Activated CD8-positive, alpha-beta memory T cell treated with anti-CD3 and anti-CD28 coated beads, Interleukin-2, amount 10 ng/mL, durations not matched to agents 7 days and 5 days (primary cell): ENCODE measurements at regions not wholly inside any gene's neighbourhood (a gene's known extent, or its start where the extent isn't known, plus 50 kb on each side); places are given as distances from the start of the nearest gene placed in this dataset.
A peak's percentile ranks its signal among the peaks of the same experiment; 100 is the strongest.

Experiments
- ATAC-seq: fragments of 150-1000 bp; cut with Tn5 transposase; one replicate; pipeline ENCODE4 v1.10.0; 2021; ENCODE audit warnings: moderate library complexity
- CTCF ChIA-PET: fragments of 350-600 bp; sonication (Branson Sonifier 250); formaldehyde crosslinking; loops from one replicate; lab custom pipeline; 2021; ENCODE audit warnings: antibody characterized with exemption; lab: Charles Lee
- DNase-seq: peaks from one replicate; pipeline ENCODE4 v3.0.0-alpha.2; 2020
- H3K27ac Mint-ChIP-seq: one replicate; pipeline ENCODE4 v1.8.0; 2021; ENCODE audit warnings: mild to moderate bottlenecking, mixed read lengths
- H3K27me3 Mint-ChIP-seq: one replicate; pipeline ENCODE4 v1.8.0; 2021; ENCODE audit warnings: mixed read lengths
- H3K36me3 Mint-ChIP-seq: one replicate; pipeline ENCODE4 v1.8.0; 2021; ENCODE audit warnings: mild to moderate bottlenecking, mixed read lengths
- H3K4me1 Mint-ChIP-seq: one replicate; pipeline ENCODE4 v1.8.0; 2021; ENCODE audit warnings: mixed read lengths
- H3K4me3 Mint-ChIP-seq: one replicate; pipeline ENCODE4 v1.8.0; 2021; ENCODE audit warnings: mild to moderate bottlenecking, moderate library complexity, mixed read lengths
- H3K9me3 Mint-ChIP-seq: one replicate; pipeline ENCODE4 v1.8.0; 2022; ENCODE audit warnings: low read depth, mixed read lengths

DNA sequence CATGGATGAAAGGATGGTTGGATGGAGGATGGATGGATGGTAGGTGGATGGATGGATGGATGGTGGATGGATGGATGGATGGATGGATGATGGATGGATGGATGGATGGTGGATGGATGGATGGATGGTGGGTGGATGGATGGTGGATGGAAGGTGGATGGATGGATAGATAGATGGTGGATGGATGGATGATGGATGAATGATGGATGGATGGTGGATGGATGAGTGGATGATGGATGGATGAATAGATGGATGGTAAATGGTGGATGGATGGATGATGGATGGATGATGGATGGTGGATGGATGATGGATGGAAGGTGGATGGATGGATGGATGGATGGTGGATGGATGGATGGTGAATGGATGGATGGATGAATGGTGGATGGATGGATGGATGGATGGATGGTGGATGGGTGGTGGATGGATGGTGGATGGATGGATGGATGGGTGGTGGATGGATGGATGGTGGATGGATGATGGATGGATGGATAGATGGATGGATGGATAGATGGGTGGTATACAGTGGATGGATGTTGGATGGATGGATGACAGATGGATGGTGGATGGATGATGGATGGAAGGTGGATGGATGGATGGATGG is 350.8 kb downstream of the BRD1 start:
- ATAC-seq: no peak
- peaks cover 5% of the 10 kb centered on the region for H3K27me3 Mint-ChIP-seq
- no peak for DNase-seq
- no peak overlapping the region for H3K27ac Mint-ChIP-seq
- CTCF ChIA-PET: no interaction called here
- H3K36me3 Mint-ChIP-seq: peaks cover 4% of the 10 kb centered on the region
- H3K4me1 Mint-ChIP-seq: no peaks in the 10 kb centered on the region
- H3K4me3 Mint-ChIP-seq: no peak overlapping the region
- H3K9me3 Mint-ChIP-seq: peaks cover 10% of the 10 kb centered on the region

- H3K4me3 Mint-ChIP-seq: no peak overlapping the region
- no peaks in the 10 kb centered on the region for H3K4me1 Mint-ChIP-seq
- peaks cover 4% of the 10 kb centered on the region for H3K36me3 Mint-ChIP-seq
- ATAC-seq: no peak
- H3K27me3 Mint-ChIP-seq: no peaks in the 10 kb centered on the region
- CTCF ChIA-PET: no interaction called here
- peaks cover 10% of the 10 kb centered on the region for H3K9me3 Mint-ChIP-seq
- DNase-seq: no peak
- H3K27ac Mint-ChIP-seq: no peak overlapping the region
Observed at GRCh38 chr22:49476176-49476575, 351.5 kb downstream of the BRD1 start.

DNA sequence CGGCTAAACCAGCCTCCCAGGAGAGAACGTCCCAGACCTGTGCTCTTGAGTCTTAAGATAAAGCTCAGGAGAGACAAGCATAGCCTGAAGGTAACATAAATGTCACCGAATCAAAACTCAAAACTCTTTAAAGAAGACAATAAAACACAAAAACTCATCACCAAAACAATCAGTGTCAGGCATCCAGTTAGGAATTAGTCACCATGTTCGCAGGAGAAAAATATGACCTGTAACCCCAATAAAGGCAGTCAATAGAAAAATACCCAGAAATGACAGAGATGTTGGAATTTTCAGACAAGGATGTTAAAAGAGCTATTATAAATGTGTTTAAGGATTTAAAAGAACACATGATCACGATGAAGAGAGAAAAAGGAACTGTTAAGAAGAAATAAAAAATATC is 352.4 kb downstream of the BRD1 start:
- Mint-ChIP-seq H3K27me3 (no peaks in the 10 kb centered on the region), H3K4me3 (no peak overlapping the region), H3K9me3 (peaks cover 10% of the 10 kb centered on the region), H3K36me3 (peaks cover 4% of the 10 kb centered on the region), H3K4me1 (no peaks in the 10 kb centered on the region), H3K27ac (no peak overlapping the region)
- ATAC-seq (no peak), DNase-seq (no peak)
- CTCF ChIA-PET: no interaction called here

- no peak overlapping the region for H3K4me3 Mint-ChIP-seq
- H3K9me3 Mint-ChIP-seq: peaks cover 10% of the 10 kb centered on the region
- ATAC-seq (no peak), DNase-seq (no peak)
- peaks cover 4% of the 10 kb centered on the region for H3K36me3 Mint-ChIP-seq
- no peaks in the 10 kb centered on the region for H3K4me1 Mint-ChIP-seq
- no peak overlapping the region for H3K27ac Mint-ChIP-seq
- CTCF ChIA-PET: no interaction called here
- H3K27me3 Mint-ChIP-seq: no peaks in the 10 kb centered on the region
Observed at GRCh38 chr22:49473286-49473685, 354.4 kb downstream of the BRD1 start.

DNA sequence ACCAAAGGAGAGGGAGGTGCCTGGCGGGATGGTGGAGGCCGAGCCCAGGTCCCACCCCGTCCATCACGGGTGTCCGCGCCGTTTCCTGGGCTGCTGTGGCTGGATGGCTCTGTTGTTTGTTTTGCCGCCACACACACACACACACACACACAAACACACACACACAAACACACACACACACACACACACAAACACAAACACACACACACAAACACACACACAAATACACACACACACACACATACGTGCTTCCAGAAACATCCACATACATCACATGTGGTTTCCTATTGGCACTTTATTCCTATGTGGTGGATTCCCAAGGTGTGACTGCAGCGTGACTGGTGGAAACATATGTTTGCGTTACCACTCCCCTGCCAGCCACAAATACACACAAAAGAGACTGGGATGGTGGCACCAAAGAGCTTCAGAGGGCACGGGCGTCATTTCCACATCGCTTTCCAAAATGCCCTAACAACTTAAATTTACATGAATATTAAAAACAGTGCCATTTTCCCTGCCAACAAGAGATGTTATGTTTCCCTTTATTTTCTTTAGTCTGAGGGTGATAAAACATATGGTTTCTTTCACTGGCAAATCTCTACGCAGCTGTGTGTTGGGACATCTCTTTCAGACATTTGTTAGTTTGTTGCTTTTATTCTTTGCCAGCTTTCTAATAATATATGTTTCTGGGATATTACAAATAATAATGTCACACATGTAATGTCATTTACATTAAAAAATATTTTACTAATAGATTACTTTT is 356.8 kb downstream of the BRD1 start:
- ATAC-seq (no peak), DNase-seq (no peak)
- Mint-ChIP-seq H3K9me3 (no peaks in the 10 kb centered on the region), H3K36me3 (no peaks in the 10 kb centered on the region), H3K27me3 (no peaks in the 10 kb centered on the region), H3K4me1 (no peaks in the 10 kb centered on the region), H3K4me3 (no peak overlapping the region), H3K27ac (no peak overlapping the region)
- CTCF ChIA-PET: no interaction called here

DNA sequence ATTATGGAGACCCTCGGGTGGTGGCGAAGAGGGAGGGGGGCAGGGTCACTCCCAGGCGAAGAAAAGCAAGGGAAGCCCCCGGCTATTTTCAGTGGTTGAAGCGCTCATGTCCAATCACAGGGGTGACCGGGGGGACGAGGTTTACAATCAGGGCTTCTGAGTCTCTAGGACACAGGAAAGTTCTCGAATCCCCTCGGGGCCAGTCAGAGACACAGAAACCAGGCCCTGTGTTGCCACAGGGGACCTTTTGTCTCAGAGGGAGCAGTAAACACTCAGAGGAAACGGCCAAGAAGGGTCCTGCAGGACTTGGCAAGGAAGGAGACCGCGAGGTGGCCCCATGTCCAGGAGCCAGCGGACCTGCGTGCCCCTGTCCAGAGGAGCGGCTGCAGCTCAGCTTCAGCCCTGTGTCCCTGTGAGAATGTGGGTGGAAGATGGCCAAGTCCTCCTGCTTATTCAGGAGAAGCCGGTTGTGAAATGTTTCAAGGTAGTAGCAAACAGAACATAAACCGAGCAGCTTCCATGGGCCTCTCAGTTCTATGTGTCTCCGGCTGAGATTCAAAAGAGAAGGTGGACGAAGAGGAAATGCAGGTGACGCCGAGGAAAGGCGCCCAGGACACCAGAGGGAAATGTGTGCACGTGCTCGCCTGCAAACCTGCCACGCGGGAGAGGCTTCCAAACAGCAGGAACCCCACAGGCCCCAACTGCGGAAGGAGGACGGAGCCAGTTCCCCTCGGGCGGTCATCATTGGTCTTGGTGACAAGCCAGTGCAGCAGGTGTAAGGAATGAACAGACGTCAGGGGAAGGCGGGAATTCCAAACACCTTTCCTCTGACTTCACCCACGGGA is 357.6 kb downstream of the BRD1 start:
- no peak overlapping the region for H3K4me3 Mint-ChIP-seq
- no peak for DNase-seq
- H3K36me3 Mint-ChIP-seq: no peaks in the 10 kb centered on the region
- H3K9me3 Mint-ChIP-seq: no peaks in the 10 kb centered on the region
- H3K27ac Mint-ChIP-seq: no peak overlapping the region
- no peak for ATAC-seq
- CTCF ChIA-PET: no interaction called here
- H3K4me1 Mint-ChIP-seq: no peaks in the 10 kb centered on the region
- no peaks in the 10 kb centered on the region for H3K27me3 Mint-ChIP-seq

GRCh38 chr22:49468487-49469198 is 359.0 kb downstream of the BRD1 start:
- H3K27me3 Mint-ChIP-seq: no peaks in the 10 kb centered on the region
- no peak for ATAC-seq
- no peak overlapping the region for H3K27ac Mint-ChIP-seq

DNA sequence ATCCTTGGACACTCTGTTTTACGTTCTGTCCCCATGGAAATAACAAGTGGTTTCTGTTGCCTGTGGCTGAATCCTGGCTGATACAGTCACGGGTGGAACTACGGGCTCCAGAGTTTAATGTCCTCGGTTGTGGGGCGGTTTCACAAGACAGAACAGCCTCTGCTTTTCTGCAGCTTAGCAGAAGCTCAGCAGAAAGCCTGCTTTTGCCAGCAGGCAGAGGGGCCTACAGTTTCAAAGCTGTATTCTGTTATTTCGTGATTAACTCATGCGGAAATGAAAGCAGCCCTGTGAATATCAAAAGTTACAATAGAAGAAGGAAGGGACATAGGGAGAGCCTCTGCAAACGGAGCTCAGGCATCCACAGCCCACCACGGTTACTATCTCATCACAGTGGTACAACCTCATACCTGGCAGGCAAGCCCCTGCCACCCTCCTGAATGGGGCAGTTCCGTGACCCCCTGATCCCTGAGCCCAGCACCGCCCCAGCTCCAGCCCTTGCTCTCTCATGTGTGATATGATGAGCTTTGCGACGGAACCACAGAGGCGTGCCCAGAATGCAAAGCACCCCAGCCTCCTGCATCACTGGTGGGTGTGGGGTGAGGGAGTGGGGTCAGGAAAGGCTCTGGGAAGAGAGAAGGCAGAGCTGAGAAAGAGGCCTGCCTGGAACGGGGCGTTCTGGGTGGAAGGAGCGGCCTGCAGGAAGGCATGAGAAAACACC is 360.6 kb downstream of the BRD1 start:
- Mint-ChIP-seq H3K4me1 (no peaks in the 10 kb centered on the region), H3K27me3 (no peaks in the 10 kb centered on the region), H3K9me3 (no peaks in the 10 kb centered on the region), H3K36me3 (no peaks in the 10 kb centered on the region), H3K4me3 (no peak overlapping the region), H3K27ac (no peak overlapping the region)
- DNase-seq: no peak
- CTCF ChIA-PET: no interaction called here
- ATAC-seq: no peak

More at GRCh38 chr22:49468487-49469198, 359.0 kb downstream of the BRD1 start:
- H3K9me3 Mint-ChIP-seq: no peaks in the 10 kb centered on the region
- H3K4me3 Mint-ChIP-seq: no peak overlapping the region
- DNase-seq: no peak
- H3K36me3 Mint-ChIP-seq: no peaks in the 10 kb centered on the region
- CTCF ChIA-PET: no interaction called here
- H3K4me1 Mint-ChIP-seq: no peaks in the 10 kb centered on the region

DNA sequence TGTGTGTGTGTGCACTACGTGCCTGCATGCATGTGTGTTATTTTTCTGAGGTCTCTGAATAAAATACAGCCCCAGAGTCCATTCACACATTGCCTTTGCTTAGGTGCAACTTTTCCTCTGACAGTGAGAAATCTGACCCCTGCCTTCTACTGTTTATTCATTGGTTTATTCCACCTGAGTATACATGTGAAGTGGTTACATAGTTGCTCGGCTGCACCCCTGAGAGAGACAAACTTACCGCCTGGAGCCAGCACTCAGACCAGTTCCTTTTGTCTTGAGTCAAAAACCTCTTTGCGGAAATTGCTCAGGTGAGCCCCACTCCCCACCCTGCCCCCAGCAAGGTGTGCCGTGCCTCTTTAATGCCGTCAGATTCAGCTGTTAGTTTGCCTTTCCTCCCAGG is 363.6 kb downstream of the BRD1 start:
- Mint-ChIP-seq H3K27me3 (no peaks in the 10 kb centered on the region), H3K27ac (no peak overlapping the region), H3K9me3 (no peaks in the 10 kb centered on the region), H3K4me3 (no peak overlapping the region), H3K4me1 (no peaks in the 10 kb centered on the region), H3K36me3 (no peaks in the 10 kb centered on the region)
- no peak for ATAC-seq
- no peak for DNase-seq
- CTCF ChIA-PET: no interaction called here

GRCh38 chr22:49462795-49463194 is 364.9 kb downstream of the BRD1 start:
- no peaks in the 10 kb centered on the region for H3K27me3 Mint-ChIP-seq
- DNase-seq: no peak
- H3K9me3 Mint-ChIP-seq: no peaks in the 10 kb centered on the region
- H3K36me3 Mint-ChIP-seq: no peaks in the 10 kb centered on the region
- no peak overlapping the region for H3K27ac Mint-ChIP-seq
- CTCF ChIA-PET: interaction anchor here (0.7 kb wide), 1 partner anchor 44 kb away, joined by 3 read pairs; no protein-coding TSS in a partner anchor
- ATAC-seq: peak; percentile 16
- no peak overlapping the region for H3K4me3 Mint-ChIP-seq
- no peaks in the 10 kb centered on the region for H3K4me1 Mint-ChIP-seq

DNA sequence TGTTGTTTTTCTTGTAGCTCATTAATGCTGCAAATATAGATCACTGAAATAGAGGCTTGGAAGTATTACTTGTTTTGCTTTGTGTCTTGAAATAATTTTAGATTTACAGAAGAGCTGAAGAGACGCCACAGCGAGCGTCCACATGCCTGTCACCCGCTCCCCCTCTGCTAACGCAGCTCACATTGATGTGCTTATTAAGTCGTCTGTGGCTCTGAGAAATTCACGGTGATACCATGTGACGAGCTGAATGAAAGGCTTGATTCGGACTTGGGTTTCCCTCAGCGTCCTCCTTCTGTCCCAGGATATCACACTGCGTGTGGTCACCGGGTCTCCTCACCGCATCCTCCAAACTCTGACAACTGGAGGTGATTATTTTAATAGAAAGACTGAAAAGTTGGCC is 365.4 kb downstream of the BRD1 start:
- H3K27ac Mint-ChIP-seq: no peak overlapping the region
- ATAC-seq (no peak), DNase-seq (no peak)
- H3K27me3 Mint-ChIP-seq: no peaks in the 10 kb centered on the region
- no peaks in the 10 kb centered on the region for H3K4me1 Mint-ChIP-seq
- CTCF ChIA-PET: no interaction called here
- no peaks in the 10 kb centered on the region for H3K9me3 Mint-ChIP-seq
- H3K4me3 Mint-ChIP-seq: no peak overlapping the region
- H3K36me3 Mint-ChIP-seq: no peaks in the 10 kb centered on the region

GRCh38 chr22:49461674-49462073 is 366.0 kb downstream of the BRD1 start:
- no peak overlapping the region for H3K4me3 Mint-ChIP-seq
- no peaks in the 10 kb centered on the region for H3K9me3 Mint-ChIP-seq
- ATAC-seq (no peak), DNase-seq (no peak)
- H3K27ac Mint-ChIP-seq: no peak overlapping the region
- no peaks in the 10 kb centered on the region for H3K27me3 Mint-ChIP-seq
- H3K36me3 Mint-ChIP-seq: no peaks in the 10 kb centered on the region
- no peaks in the 10 kb centered on the region for H3K4me1 Mint-ChIP-seq
- CTCF ChIA-PET: no interaction called here
